PC-3 (cell line): ENCODE measurements at regions not wholly inside any gene's neighbourhood (a gene's known extent, or its start where the extent isn't known, plus 50 kb on each side); places are given as distances from the start of the nearest gene placed in this dataset.

ENCODE experiments used
- EZH2 ChIP-seq: fragments of 300-600 bp; sonication (generic); IDR thresholded peaks from one replicate; pipeline ENCODE4 v1.6.1; 2017; ENCODE audit warnings: antibody characterized with exemption, mild to moderate bottlenecking, low read length; ENCODE audit not compliant: unreplicated experiment
- EZH2phosphoT487 ChIP-seq: fragments of 300-600 bp; sonication (generic); IDR thresholded peaks from 2 replicates; pipeline ENCODE4 v1.6.1; 2018; ENCODE audit warnings: mild to moderate bottlenecking, antibody characterized with exemption, low read length, borderline replicate concordance
- TF ChIP-seq, protein P1 (sequence below): fragments of 300-600 bp; sonication (generic); conservative IDR thresholded peaks from 2 replicates; pipeline ENCODE4 v1.5.1; 2017; ENCODE audit warnings: antibody characterized with exemption, low read depth, mild to moderate bottlenecking, low read length

DNA sequence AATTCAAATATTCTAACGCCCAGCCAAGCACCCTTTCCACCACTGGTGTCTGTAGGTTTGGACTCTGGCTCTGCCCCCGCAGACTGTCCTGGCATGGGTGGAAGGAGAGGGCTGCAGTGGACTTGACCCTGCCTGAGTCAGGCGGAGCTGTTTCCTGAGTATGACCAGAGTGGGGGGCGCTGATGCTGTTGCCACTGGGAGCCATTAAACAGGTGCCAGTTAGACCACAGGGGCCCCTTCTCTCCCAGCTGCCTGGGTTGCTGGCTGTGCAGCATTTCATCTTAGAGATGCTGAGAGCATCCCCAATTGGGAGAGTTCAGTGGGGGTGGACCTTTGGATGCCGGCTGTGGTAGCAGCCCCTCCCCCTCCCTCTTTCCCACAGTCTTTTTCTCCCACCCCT lies 539.5 kb downstream of the MATN1 start:
- TF ChIP-seq, protein P1, sequence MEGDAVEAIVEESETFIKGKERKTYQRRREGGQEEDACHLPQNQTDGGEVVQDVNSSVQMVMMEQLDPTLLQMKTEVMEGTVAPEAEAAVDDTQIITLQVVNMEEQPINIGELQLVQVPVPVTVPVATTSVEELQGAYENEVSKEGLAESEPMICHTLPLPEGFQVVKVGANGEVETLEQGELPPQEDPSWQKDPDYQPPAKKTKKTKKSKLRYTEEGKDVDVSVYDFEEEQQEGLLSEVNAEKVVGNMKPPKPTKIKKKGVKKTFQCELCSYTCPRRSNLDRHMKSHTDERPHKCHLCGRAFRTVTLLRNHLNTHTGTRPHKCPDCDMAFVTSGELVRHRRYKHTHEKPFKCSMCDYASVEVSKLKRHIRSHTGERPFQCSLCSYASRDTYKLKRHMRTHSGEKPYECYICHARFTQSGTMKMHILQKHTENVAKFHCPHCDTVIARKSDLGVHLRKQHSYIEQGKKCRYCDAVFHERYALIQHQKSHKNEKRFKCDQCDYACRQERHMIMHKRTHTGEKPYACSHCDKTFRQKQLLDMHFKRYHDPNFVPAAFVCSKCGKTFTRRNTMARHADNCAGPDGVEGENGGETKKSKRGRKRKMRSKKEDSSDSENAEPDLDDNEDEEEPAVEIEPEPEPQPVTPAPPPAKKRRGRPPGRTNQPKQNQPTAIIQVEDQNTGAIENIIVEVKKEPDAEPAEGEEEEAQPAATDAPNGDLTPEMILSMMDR: no peak
- no peak for TF ChIP-seq EZH2
- TF ChIP-seq EZH2phosphoT487: no peak
